ENCODE measurements at regions not wholly inside any gene's neighbourhood (a gene's known extent, or its start where the extent isn't known, plus 50 kb on each side); places are given as distances from the start of the nearest gene placed in this dataset.

- TF ChIP-seq CTCF (IDR thresholded peaks at IDR 0.05): no peak
- TF ChIP-seq POLR2A (IDR thresholded peaks at IDR 0.05): no peak
Measured at GRCh38 chr12:75694534-75695268, 183.3 kb upstream of the KRR1 start.

Data from heart left ventricle (tissue), 13 donors.